Activated T-helper 1 cell treated with anti-CD3 and anti-CD28 coated beads, Interleukin-12 subunit alpha, Interleukin-12 subunit beta, Interleukin-2, Interleukin-4 antibody, amounts not matched to agents 30 ng/mL and 10 ng/mL and 1 ng/mL, durations not matched to agents 14 hours and 24 hours and 36 hours (primary cell): ENCODE measurements at regions not wholly inside any gene's neighbourhood (a gene's known extent, or its start where the extent isn't known, plus 50 kb on each side); places are given as distances from the start of the nearest gene placed in this dataset.
"Not testable (repeated sequence)": the region's sequence is repeated elsewhere in the genome, so short reads cannot be mapped to it uniquely, and the experiment has no call there.

Experiments
- DNase-seq: peaks from one replicate; pipeline ENCODE4 v3.0.0; 2021; ENCODE audit warnings: low spot score
- H3K27ac Mint-ChIP-seq: one replicate; pipeline ENCODE4 v1.8.0; 2021; ENCODE audit warnings: mild to moderate bottlenecking, mixed read lengths
- H3K27me3 Mint-ChIP-seq: one replicate; pipeline ENCODE4 v1.8.0; 2022; ENCODE audit warnings: mild to moderate bottlenecking, moderate library complexity, mixed read lengths; ENCODE audit not compliant: insufficient read depth
- H3K36me3 Mint-ChIP-seq: one replicate; pipeline ENCODE4 v1.8.0; 2021; ENCODE audit warnings: low read depth, mixed read lengths
- H3K4me1 Mint-ChIP-seq: one replicate; pipeline ENCODE4 v1.8.0; 2021; ENCODE audit warnings: low read depth, mixed read lengths
- H3K4me3 Mint-ChIP-seq: one replicate; pipeline ENCODE4 v1.8.0; 2021; ENCODE audit warnings: mild to moderate bottlenecking, moderate library complexity, mixed read lengths
- H3K9me3 Mint-ChIP-seq: one replicate; pipeline ENCODE4 v1.8.0; 2021; ENCODE audit warnings: mixed read lengths
- intact Hi-C: fragments of 100-400 bp; cut with micrococcal nuclease; formaldehyde crosslinking; loops from one replicate; pipeline ENCODE4 v1.15.1; 2024

- no peaks in the 10 kb centered on the region for H3K27me3 Mint-ChIP-seq
- H3K36me3 Mint-ChIP-seq = peaks cover 18% of the 10 kb centered on the region
- H3K27ac Mint-ChIP-seq = peak overlapping the region; percentile 42
- peaks cover 25% of the 10 kb centered on the region for H3K9me3 Mint-ChIP-seq
- H3K4me1 Mint-ChIP-seq = peaks cover 26% of the 10 kb centered on the region
- intact Hi-C loops = no loop called here
- no peak for DNase-seq
- H3K4me3 Mint-ChIP-seq = peak overlapping the region; percentile 17
Measured at GRCh38 chr1:193448682-193449461, 262.5 kb upstream of the B3GALT2 start.

GRCh38 chr1:193443886-193444285 is 257.5 kb upstream of the B3GALT2 start:
- peaks cover 27% of the 10 kb centered on the region for H3K36me3 Mint-ChIP-seq
- H3K27me3 Mint-ChIP-seq = no peaks in the 10 kb centered on the region
- H3K4me1 Mint-ChIP-seq = peaks cover 32% of the 10 kb centered on the region
- no peak overlapping the region for H3K4me3 Mint-ChIP-seq
- H3K9me3 Mint-ChIP-seq = peaks cover 41% of the 10 kb centered on the region
- DNase-seq = no peak
- intact Hi-C loops = no loop called here
- H3K27ac Mint-ChIP-seq = no peak overlapping the region

GRCh38 chr1:193438771-193439170 is 252.4 kb upstream of the B3GALT2 start:
- intact Hi-C loops = loop anchor here (1.0 to 2.0 kb wide), 2 partner anchors 18 to 20 kb away; no protein-coding TSS in a partner anchor
- Mint-ChIP-seq H3K4me3 (peak overlapping the region; percentile 19), H3K27me3 (no peaks in the 10 kb centered on the region), H3K27ac (peak overlapping the region; percentile 16), H3K9me3 (peaks cover 64% of the 10 kb centered on the region), H3K36me3 (peaks cover 45% of the 10 kb centered on the region), H3K4me1 (peaks cover 62% of the 10 kb centered on the region)
- DNase-seq = no peak

GRCh38 chr1:193438312-193438711 is 251.9 kb upstream of the B3GALT2 start:
- DNase-seq = no peak
- Mint-ChIP-seq H3K27ac (peak overlapping the region; percentile 70), H3K36me3 (peaks cover 49% of the 10 kb centered on the region), H3K4me3 (no peak overlapping the region), H3K9me3 (peaks cover 68% of the 10 kb centered on the region), H3K4me1 (peaks cover 62% of the 10 kb centered on the region), H3K27me3 (no peaks in the 10 kb centered on the region)
- intact Hi-C loops = loop anchor here (1.0 to 2.0 kb wide), 2 partner anchors 18 to 20 kb away; no protein-coding TSS in a partner anchor

GRCh38 chr1:193437785-193438184 is 251.4 kb upstream of the B3GALT2 start:
- Mint-ChIP-seq H3K9me3 (peaks cover 68% of the 10 kb centered on the region), H3K4me3 (peak overlapping the region; percentile 48)
- intact Hi-C loops = loop anchor here (1.0 to 2.0 kb wide), 2 partner anchors 19 kb away; no protein-coding TSS in a partner anchor

GRCh38 chr1:193437333-193437732 is 250.9 kb upstream of the B3GALT2 start:
- Mint-ChIP-seq H3K9me3 (peaks cover 70% of the 10 kb centered on the region), H3K4me1 (peaks cover 57% of the 10 kb centered on the region), H3K36me3 (peaks cover 47% of the 10 kb centered on the region), H3K27ac (peak overlapping the region; percentile 70)
- DNase-seq, intact Hi-C loops, H3K4me3 Mint-ChIP-seq, H3K27me3 Mint-ChIP-seq: not testable (repeated sequence)

More at GRCh38 chr1:193437785-193438184, 251.4 kb upstream of the B3GALT2 start:
- peak overlapping the region; percentile 70 for H3K27ac Mint-ChIP-seq
- peaks cover 57% of the 10 kb centered on the region for H3K4me1 Mint-ChIP-seq
- H3K36me3 Mint-ChIP-seq = peaks cover 46% of the 10 kb centered on the region
- H3K27me3 Mint-ChIP-seq = no peaks in the 10 kb centered on the region
- DNase-seq = peak; percentile 32

GRCh38 chr1:193435781-193436180 is 249.4 kb upstream of the B3GALT2 start:
- Mint-ChIP-seq H3K9me3 (peaks cover 70% of the 10 kb centered on the region), H3K27ac (no peak overlapping the region), H3K4me3 (no peak overlapping the region), H3K4me1 (peaks cover 49% of the 10 kb centered on the region), H3K27me3 (no peaks in the 10 kb centered on the region), H3K36me3 (peaks cover 51% of the 10 kb centered on the region)
- DNase-seq = no peak
- intact Hi-C loops = no loop called here

GRCh38 chr1:193434319-193434718 is 247.9 kb upstream of the B3GALT2 start:
- no peak for DNase-seq
- no peak overlapping the region for H3K27ac Mint-ChIP-seq
- no peaks in the 10 kb centered on the region for H3K27me3 Mint-ChIP-seq
- H3K36me3 Mint-ChIP-seq = peaks cover 40% of the 10 kb centered on the region
- intact Hi-C loops = no loop called here
- H3K4me3 Mint-ChIP-seq = no peak overlapping the region
- H3K9me3 Mint-ChIP-seq = peaks cover 67% of the 10 kb centered on the region
- H3K4me1 Mint-ChIP-seq = peaks cover 39% of the 10 kb centered on the region

GRCh38 chr1:193433599-193433998 is 247.2 kb upstream of the B3GALT2 start:
- H3K9me3 Mint-ChIP-seq = peaks cover 65% of the 10 kb centered on the region
- intact Hi-C loops = no loop called here
- peaks cover 36% of the 10 kb centered on the region for H3K36me3 Mint-ChIP-seq
- no peak overlapping the region for H3K4me3 Mint-ChIP-seq
- no peaks in the 10 kb centered on the region for H3K27me3 Mint-ChIP-seq
- no peak overlapping the region for H3K27ac Mint-ChIP-seq
- no peak for DNase-seq
- peaks cover 32% of the 10 kb centered on the region for H3K4me1 Mint-ChIP-seq

- DNase-seq = no peak
- intact Hi-C loops = no loop called here
- Mint-ChIP-seq H3K36me3 (peaks cover 36% of the 10 kb centered on the region), H3K27ac (no peak overlapping the region), H3K4me1 (peaks cover 27% of the 10 kb centered on the region), H3K9me3 (peaks cover 65% of the 10 kb centered on the region), H3K27me3 (no peaks in the 10 kb centered on the region), H3K4me3 (no peak overlapping the region)
Measured at GRCh38 chr1:193432979-193433587, 246.7 kb upstream of the B3GALT2 start.

- peaks cover 29% of the 10 kb centered on the region for H3K36me3 Mint-ChIP-seq
- no peak for DNase-seq
- H3K27me3 Mint-ChIP-seq = no peaks in the 10 kb centered on the region
- H3K27ac Mint-ChIP-seq = no peak overlapping the region
- H3K4me3 Mint-ChIP-seq = no peak overlapping the region
- intact Hi-C loops = no loop called here
- H3K9me3 Mint-ChIP-seq = peaks cover 63% of the 10 kb centered on the region
- H3K4me1 Mint-ChIP-seq = peaks cover 14% of the 10 kb centered on the region
Measured at GRCh38 chr1:193431265-193431977, 245.0 kb upstream of the B3GALT2 start.

GRCh38 chr1:193427524-193427923 is 241.1 kb upstream of the B3GALT2 start:
- DNase-seq = no peak
- Mint-ChIP-seq H3K4me3 (no peak overlapping the region), H3K27ac (no peak overlapping the region), H3K9me3 (peaks cover 29% of the 10 kb centered on the region), H3K27me3 (no peaks in the 10 kb centered on the region), H3K4me1 (peaks cover 5% of the 10 kb centered on the region), H3K36me3 (peaks cover 9% of the 10 kb centered on the region)
- intact Hi-C loops = no loop called here

- H3K36me3 Mint-ChIP-seq = peaks cover 2% of the 10 kb centered on the region
- peaks cover 6% of the 10 kb centered on the region for H3K4me1 Mint-ChIP-seq
- no peak overlapping the region for H3K4me3 Mint-ChIP-seq
- intact Hi-C loops = no loop called here
- H3K9me3 Mint-ChIP-seq = peaks cover 15% of the 10 kb centered on the region
- H3K27ac Mint-ChIP-seq = no peak overlapping the region
- no peak for DNase-seq
- H3K27me3 Mint-ChIP-seq = peaks cover 2% of the 10 kb centered on the region
Measured at GRCh38 chr1:193426061-193426460, 239.6 kb upstream of the B3GALT2 start.
